ENCODE measurements at regions not wholly inside any gene's neighbourhood (a gene's known extent, or its start where the extent isn't known, plus 50 kb on each side); places are given as distances from the start of the nearest gene placed in this dataset.

DNA sequence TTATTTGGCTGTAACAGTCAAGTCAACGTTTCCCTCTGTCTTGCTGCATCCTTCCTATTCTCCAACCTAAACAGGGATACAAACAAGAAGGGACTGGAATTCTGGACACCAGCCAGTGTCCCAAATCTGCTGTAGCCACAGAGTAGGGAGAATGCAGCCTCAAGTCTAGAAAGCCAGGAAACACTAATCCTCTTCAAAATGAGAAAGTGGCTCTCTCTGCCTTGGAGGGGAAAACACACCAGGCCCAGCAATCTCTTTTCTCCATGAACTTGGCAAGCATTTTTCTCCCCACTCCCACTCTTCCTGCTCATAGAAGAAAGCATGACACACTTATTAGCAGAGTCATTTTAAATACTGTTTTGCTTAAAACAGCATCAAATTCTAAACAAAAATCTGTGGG lies 781.7 kb downstream of the SQOR start:
- Histone ChIP-seq H3K4me1 (ENCODE audit: control insufficient read depth, insufficient read depth, low read length) (no peaks in the 10 kb centered on the region), H3K27ac (ENCODE audit: low read depth, low read length) (no peak overlapping the region), H3K27me3 (ENCODE audit: control insufficient read depth, insufficient read depth, low read length, poor library complexity, severe bottlenecking) (no peaks in the 10 kb centered on the region), H3K9me3 (ENCODE audit: control insufficient read depth, low read length) (no peaks in the 10 kb centered on the region), H3K36me3 (ENCODE audit: control insufficient read depth, insufficient read depth, low read length) (no peaks in the 10 kb centered on the region), H3K9ac (ENCODE audit: extremely low read depth, low read length, poor library complexity, severe bottlenecking) (no peak overlapping the region), H3K4me3 (ENCODE audit: low read length) (no peak overlapping the region)
- H3K36me3 Mint-ChIP-seq (ENCODE audit: low read depth): no peaks in the 10 kb centered on the region
- DNase-seq: no peak
- H3K27me3 Mint-ChIP-seq (ENCODE audit: insufficient read depth): no peaks in the 10 kb centered on the region
- H3K27ac Mint-ChIP-seq: no peak overlapping the region
- H3K9me3 Mint-ChIP-seq: no peaks in the 10 kb centered on the region
- TF ChIP-seq, protein P1, sequence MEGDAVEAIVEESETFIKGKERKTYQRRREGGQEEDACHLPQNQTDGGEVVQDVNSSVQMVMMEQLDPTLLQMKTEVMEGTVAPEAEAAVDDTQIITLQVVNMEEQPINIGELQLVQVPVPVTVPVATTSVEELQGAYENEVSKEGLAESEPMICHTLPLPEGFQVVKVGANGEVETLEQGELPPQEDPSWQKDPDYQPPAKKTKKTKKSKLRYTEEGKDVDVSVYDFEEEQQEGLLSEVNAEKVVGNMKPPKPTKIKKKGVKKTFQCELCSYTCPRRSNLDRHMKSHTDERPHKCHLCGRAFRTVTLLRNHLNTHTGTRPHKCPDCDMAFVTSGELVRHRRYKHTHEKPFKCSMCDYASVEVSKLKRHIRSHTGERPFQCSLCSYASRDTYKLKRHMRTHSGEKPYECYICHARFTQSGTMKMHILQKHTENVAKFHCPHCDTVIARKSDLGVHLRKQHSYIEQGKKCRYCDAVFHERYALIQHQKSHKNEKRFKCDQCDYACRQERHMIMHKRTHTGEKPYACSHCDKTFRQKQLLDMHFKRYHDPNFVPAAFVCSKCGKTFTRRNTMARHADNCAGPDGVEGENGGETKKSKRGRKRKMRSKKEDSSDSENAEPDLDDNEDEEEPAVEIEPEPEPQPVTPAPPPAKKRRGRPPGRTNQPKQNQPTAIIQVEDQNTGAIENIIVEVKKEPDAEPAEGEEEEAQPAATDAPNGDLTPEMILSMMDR (conservative IDR thresholded peaks at IDR 0.05): no peak
- 89% methylated on average over 1 of the region's 1 CpG; no CpG with 5 or more reads in 1 of the 2 experiments for whole genome bisulfite sequencing, 2 experiments (ENCODE audit: insufficient coverage in 1 of 2, insufficient read length in 1 of 2)
- no peak overlapping the region for H3K4me3 Mint-ChIP-seq
- peaks cover 7% of the 10 kb centered on the region for H3K4me1 Mint-ChIP-seq

DNA sequence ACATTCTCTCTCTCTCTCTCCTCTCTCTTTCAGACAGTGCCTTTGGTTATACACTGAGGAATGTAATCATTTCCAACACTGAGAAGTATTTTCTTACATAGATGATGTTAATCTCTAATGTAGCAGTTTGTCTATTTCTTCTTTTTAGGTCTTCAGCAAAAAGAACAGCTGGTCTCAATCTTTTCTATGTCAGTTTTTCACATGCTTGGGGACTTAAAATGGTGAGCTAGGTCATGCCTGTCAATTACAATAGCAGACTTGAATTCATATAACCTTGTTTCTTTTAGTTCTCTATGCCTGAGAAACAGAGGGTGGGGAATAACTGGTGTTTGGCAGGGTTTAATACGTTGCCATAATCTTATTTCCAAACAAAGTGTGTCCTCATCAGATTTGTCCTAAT lies 786.2 kb downstream of the SQOR start:
- H3K27me3 ChIP-seq (ENCODE audit: control insufficient read depth, insufficient read depth, low read length, poor library complexity, severe bottlenecking): no peaks in the 10 kb centered on the region
- no peaks in the 10 kb centered on the region for H3K9me3 ChIP-seq (ENCODE audit: control insufficient read depth, low read length)
- TF ChIP-seq, protein P1 (conservative IDR thresholded peaks at IDR 0.05): no peak
- H3K9ac ChIP-seq (ENCODE audit: extremely low read depth, low read length, poor library complexity, severe bottlenecking): no peak overlapping the region
- no peaks in the 10 kb centered on the region for H3K36me3 ChIP-seq (ENCODE audit: control insufficient read depth, insufficient read depth, low read length)
- DNase-seq: no peak
- 81% methylated on average over 1 of the region's 1 CpG; no CpG with 5 or more reads in 1 of the 2 experiments for WGBS, 2 experiments (ENCODE audit: insufficient coverage in 1 of 2, insufficient read length in 1 of 2)
- Mint-ChIP-seq H3K9me3 (peaks cover 19% of the 10 kb centered on the region), H3K4me3 (no peak overlapping the region), H3K36me3 (ENCODE audit: low read depth) (peaks cover 3% of the 10 kb centered on the region), H3K27ac (no peak overlapping the region), H3K27me3 (ENCODE audit: insufficient read depth) (no peaks in the 10 kb centered on the region), H3K4me1 (peaks cover 12% of the 10 kb centered on the region)
- no peak overlapping the region for H3K27ac ChIP-seq (ENCODE audit: low read depth, low read length)
- H3K4me1 ChIP-seq (ENCODE audit: control insufficient read depth, insufficient read depth, low read length): no peaks in the 10 kb centered on the region
- no peak overlapping the region for H3K4me3 ChIP-seq (ENCODE audit: low read length)

DNA sequence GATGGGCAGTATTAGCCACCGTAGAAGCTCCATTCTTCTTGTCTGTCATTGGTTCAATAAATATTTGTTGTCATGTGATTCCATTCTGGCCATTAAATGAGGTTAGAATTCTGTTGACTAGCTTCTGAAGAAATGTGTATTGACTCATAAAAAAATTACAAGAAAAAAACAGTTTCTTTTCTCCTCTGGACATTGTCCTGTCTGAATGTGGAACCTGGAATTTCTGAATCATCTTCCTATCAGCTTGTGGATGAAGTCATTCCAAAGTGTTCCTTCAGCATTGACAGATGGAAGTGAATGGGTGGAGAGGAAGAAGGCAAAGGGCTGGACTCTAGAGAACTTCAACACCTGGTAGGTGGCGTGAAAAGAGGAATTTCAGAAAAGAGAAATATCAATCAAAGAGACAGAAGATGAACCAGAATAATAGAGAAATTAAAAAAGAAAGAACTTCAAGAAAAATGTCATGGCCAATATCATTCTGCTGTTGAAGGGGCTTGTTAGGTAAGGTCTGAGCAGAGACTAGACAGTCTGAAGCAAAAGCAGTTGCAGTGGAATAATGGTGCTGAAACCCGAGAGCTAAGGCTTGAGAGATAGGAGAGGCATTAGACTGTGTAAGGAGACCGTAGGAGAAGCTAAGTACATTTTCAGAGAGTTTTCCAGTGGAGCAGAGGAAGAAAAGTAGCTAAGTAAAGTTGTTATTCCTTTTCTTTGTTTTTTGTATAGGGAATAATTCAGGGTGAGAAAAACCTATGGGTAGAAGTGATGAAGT lies 806.6 kb downstream of the SQOR start:
- H3K27me3 ChIP-seq (ENCODE audit: control insufficient read depth, insufficient read depth, low read length, poor library complexity, severe bottlenecking): no peaks in the 10 kb centered on the region

More for the DNA sequence above, 806.6 kb downstream of the SQOR start:
- Mint-ChIP-seq H3K36me3 (ENCODE audit: low read depth) (no peaks in the 10 kb centered on the region), H3K27ac (no peak overlapping the region), H3K4me1 (no peaks in the 10 kb centered on the region), H3K4me3 (no peak overlapping the region), H3K9me3 (peaks cover 5% of the 10 kb centered on the region), H3K27me3 (ENCODE audit: insufficient read depth) (no peaks in the 10 kb centered on the region)
- Histone ChIP-seq H3K36me3 (ENCODE audit: control insufficient read depth, insufficient read depth, low read length) (no peaks in the 10 kb centered on the region), H3K4me1 (ENCODE audit: control insufficient read depth, insufficient read depth, low read length) (no peaks in the 10 kb centered on the region), H3K9me3 (ENCODE audit: control insufficient read depth, low read length) (no peaks in the 10 kb centered on the region), H3K27ac (ENCODE audit: low read depth, low read length) (no peak overlapping the region), H3K4me3 (ENCODE audit: low read length) (no peak overlapping the region), H3K9ac (ENCODE audit: extremely low read depth, low read length, poor library complexity, severe bottlenecking) (no peak overlapping the region)
- DNase-seq: no peak
- WGBS, 2 experiments (ENCODE audit: insufficient coverage in 1 of 2, insufficient read length in 1 of 2): 83% methylated on average over 4 of the region's 4 CpGs
- TF ChIP-seq, protein P1 (conservative IDR thresholded peaks at IDR 0.05): no peak
